Superior temporal gyrus (tissue), 1 donor: ENCODE measurements at regions not wholly inside any gene's neighbourhood (a gene's known extent, or its start where the extent isn't known, plus 50 kb on each side); places are given as distances from the start of the nearest gene placed in this dataset.

Experiments
- DNase-seq: peaks from one replicate; pipeline ENCODE4 v3.0.0-alpha.2; 2016; ENCODE audit errors: extremely low spot score

GRCh38 chr11:92533657-92534335, 309.2 kb downstream of the FAT3 start:
- DNase-seq = no peak

DNA sequence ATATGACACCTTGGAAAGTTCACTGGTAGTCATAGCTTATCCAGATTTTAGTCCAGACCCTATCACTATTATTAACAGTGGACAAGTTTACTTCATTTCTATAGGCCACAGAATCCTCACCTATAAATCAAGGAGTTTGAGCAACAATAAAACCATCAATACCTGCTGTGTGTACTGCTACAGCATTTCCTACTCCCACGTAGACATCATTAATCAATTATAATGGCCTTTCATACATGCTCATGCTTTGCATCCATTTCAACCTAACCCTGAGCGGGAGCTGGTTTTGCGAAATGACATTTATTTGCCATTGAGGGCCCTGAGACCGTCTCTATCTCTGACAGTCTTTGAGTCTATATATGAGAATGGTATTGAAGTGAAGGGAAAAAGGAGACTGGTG, 312.3 kb downstream of the FAT3 start:
- no peak for DNase-seq

GRCh38 chr11:92540096-92540495, 315.5 kb downstream of the FAT3 start:
- no peak for DNase-seq

- DNase-seq = no peak
Measured at GRCh38 chr11:92545906-92546471, 321.4 kb downstream of the FAT3 start.

GRCh38 chr11:92546603-92547002, 322.0 kb downstream of the FAT3 start:
- no peak for DNase-seq

DNA sequence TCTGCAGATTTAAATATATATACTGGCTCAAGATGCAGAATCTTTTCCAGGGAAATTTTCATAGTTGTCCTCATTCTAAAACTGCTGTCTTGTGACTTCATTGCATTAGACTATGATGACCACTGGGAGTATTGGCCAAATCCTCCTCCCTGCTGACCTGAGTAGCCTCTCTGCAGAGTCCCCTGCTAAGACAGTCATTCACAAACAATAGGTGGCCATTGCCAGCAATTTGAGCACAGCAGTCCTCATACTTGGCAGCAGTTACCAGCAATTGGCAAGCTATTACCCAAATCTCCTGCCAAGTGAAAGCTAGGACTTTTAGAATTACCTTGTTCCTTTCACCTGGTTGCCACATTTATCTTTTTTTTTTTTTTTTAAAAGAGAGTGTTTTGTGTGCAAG, 325.8 kb downstream of the FAT3 start:
- no peak for DNase-seq

- DNase-seq = no peak
Measured at GRCh38 chr11:92550871-92551270, 326.3 kb downstream of the FAT3 start.

DNA sequence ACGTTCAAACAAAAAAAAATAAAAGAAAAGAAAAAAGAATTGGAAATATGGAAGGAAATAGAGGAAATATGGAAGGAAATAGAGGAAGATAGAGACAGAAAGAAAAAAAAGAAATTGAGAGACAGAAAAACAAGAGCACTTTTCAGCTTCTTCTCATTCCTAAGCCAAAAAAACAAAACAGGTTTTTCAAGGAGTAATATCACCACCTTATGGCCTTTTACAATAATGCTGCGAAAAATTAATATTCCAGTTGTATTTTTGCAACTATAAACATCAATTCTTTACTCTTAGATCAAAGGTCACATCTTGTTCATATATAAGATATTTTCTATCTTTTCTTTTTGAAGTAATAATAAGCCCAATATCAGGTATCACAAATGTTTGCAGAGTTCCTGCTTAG, 328.3 kb downstream of the FAT3 start:
- DNase-seq = no peak

DNA sequence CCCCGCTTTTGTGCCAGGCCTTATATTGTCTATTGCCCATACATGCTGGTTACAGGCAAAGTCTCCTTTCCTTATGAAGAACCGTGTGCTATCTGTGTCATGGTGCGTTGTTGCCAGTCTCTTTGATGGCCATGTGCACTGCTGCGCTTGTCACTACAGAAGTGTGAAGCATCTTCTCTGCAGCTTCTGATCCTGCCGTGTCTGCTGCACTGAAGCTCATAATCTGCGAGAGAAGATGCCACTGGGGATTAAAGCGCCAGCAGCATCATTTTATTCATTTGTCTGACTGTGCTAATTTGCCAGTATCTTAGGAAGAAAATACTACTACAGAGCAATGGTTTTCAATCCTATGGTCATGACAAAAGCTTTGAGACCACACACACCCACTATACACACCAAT, 330.1 kb downstream of the FAT3 start:
- no peak for DNase-seq

DNA sequence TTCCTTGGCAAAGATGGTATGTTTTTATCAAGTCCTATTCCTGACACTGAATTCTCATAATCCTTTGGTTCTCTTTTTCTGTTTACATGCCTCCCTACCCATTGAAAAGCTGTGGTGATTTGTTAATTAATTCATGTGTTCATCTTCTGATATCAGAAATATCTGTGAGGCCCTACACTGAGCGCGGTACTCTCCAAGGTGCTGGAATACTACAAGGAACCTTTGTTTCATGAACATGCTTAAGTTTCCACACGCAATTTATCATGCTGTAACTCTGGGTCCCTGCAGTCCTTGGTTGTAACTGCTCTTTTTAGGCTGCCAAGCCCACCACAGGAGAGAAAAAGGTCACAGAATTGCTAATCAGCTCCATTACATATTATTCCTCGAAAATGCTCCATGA, 331.8 kb downstream of the FAT3 start:
- DNase-seq = no peak

DNA sequence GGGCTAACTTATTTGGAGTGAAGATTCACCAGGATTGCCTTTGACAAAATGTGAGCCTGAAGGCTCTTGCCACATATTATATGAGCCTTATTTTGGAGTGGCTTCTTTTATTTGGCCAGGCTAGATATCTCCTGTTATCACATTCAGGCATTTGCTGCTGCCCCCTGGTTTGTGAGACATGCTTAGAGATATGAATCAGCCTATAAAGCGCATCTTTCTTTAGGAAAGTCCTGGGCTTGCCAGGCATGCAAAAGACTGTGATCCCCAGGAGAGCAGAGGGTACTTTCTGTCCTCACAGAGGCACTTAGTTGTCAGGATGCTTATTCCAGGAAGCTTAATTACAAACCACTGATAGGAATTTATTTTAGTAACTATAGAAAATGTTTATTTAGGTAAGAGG, 333.3 kb downstream of the FAT3 start:
- no peak for DNase-seq

- DNase-seq = no peak
Measured at GRCh38 chr11:92558323-92558722, 333.7 kb downstream of the FAT3 start.

- no peak for DNase-seq
Measured at GRCh38 chr11:92569726-92570125, 345.1 kb downstream of the FAT3 start.

GRCh38 chr11:92572559-92572958, 347.9 kb downstream of the FAT3 start:
- DNase-seq = no peak

GRCh38 chr11:92576315-92576714, 351.7 kb downstream of the FAT3 start:
- no peak for DNase-seq

DNA sequence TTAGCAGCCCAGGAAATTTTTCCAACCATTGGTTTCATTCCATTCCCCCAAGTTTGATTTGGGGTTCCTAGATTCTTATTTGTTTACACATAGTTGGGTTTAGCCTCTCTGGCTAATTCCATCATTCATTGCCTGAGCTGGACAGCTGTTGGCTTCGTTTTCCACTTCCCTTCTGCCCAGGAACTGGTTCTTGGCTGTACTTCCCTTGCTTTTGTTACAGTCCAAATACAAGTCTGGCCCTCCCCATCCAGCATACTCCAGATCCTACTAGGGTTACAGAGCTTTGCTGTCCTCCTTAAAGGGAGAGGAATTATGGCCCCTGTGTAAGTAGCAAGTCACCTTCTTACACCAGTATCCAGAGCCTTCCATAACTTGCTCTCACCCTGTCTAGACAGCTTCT, 356.3 kb downstream of the FAT3 start:
- no peak for DNase-seq

DNA sequence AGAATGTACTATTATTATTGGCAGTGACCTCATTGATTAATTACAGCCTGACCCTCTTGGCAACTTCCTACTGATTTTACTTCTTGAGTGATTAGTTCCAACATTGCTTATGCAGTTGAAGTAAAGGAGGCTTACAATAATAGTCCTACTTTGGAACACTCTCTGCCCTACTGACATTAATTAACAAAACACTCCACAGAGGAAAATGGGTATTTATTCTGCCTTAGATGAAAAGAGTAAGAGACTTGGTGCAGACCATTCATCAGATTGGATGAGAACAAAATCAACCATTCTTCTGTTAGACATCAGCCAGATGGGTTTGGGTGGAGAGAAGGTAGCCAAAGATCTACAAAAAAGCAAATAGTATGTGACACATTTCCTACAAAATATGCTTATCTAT, 363.8 kb downstream of the FAT3 start:
- DNase-seq = no peak

DNA sequence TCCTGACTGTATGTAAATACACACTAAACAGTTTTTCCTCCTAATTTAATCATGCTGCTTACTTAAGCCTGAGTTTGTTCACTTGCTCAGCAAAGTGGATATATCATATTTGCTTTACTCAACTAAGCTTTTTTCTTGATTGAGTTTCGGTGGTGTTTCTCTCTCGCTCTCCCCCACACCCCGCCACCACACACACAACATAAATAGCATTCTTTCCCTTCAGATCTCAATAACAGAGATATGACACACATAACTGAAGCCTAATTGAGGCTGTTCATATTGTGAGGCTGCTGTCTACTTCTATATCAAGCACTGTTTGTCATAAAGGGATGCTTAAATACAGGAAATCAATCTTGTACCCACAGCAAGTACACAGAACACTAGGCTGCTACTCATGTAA, 364.9 kb downstream of the FAT3 start:
- no peak for DNase-seq

DNA sequence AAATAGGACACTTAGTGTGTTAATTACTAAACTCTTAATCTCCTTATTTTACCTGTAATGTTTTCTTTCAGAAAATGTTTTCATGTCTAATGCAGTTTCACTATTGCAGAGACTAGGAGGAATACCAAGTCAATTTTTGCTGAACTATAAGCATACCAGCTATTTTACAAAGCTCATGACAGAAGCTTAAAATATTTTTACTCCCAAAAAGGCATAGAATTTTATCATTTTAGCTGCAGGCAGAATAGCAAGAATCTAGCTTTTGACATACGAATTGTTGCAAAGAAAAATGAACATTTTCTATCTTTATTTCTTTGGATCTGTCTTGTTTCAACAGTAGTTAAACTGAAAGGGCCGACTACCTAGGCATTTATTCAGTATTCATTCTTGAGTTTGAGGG, 366.9 kb downstream of the FAT3 start:
- DNase-seq = no peak

- DNase-seq = no peak
Measured at GRCh38 chr11:92594251-92594650, 369.6 kb downstream of the FAT3 start.

GRCh38 chr11:92595052-92595451, 370.4 kb downstream of the FAT3 start:
- DNase-seq = no peak

DNA sequence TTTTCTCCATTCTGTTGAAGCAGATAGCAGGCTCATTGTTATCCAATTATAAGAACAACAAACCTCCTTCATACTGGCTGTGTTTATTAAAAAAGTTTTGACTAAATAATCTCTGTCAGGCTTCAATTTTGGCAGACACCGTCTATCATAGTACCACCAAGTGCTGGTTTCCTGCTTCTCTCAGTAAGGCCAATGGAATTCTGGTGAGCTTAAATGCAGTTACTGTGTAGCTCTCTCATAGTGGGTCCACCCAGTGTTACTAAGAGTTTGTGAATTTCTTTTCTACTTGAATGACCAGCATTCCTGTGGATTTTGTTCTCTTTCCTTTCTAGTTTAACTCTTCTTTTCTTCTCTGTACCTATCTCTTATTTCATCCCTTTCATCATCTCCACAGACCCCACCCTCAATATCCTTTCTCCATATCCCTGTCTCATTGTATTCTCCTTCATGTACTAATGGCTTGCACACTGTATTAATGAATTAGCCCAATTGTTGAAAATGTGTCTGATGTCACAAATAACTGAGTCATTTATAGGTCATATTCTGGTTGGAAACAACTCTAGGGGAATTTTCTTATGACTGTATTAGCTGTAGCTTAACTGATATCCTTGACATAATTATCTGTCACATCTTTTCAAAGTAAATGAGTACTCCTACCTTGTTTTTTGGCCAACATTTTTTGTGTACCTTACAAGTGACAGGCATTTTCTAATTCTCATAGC, 372.1 kb downstream of the FAT3 start:
- DNase-seq = no peak

DNA sequence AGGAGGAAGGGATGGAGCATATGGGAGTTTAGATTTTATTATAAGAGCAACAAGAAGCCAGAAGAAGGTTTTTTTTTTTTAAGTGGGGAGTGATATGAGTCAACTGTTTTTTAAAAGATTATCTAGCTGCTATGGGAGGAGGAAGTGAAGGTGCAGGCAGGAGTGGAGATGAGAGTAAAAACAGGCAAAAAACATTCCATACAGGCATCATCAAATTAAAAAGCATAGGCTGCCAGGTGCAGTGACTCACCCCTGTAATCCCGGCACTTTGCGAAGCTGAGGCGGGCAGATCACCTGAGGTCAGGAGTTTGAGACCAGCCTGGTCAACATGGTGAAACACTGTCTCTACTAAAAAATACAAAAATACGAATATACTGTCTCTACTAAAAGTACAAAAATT, 368.4 kb upstream of the MTNR1B start:
- DNase-seq = no peak
